Neuron (in vitro differentiated cells): ENCODE measurements at regions not wholly inside any gene's neighbourhood (a gene's known extent, or its start where the extent isn't known, plus 50 kb on each side); places are given as distances from the start of the nearest gene placed in this dataset.

Source experiments
- H2AFZ ChIP-seq: one replicate; pipeline ENCODE4 v1.6.1; 2013; ENCODE audit warnings: low read depth, mild to moderate bottlenecking, inconsistent platforms, low read length, moderate library complexity
- H3K27me3 ChIP-seq: one replicate; pipeline ENCODE4 v1.6.1; 2013; ENCODE audit warnings: low read length; ENCODE audit not compliant: insufficient read depth
- H3K36me3 ChIP-seq: one replicate; pipeline ENCODE4 v1.6.1; 2013; ENCODE audit warnings: low read length; ENCODE audit not compliant: insufficient read depth
- H3K4me1 ChIP-seq: one replicate; pipeline ENCODE4 v1.6.1; 2013; ENCODE audit warnings: low read length; ENCODE audit not compliant: insufficient read depth
- H3K4me3 ChIP-seq: 2 replicates; pipeline ENCODE4 v1.5.1; 2013; ENCODE audit warnings: mild to moderate bottlenecking, low read length, moderate library complexity
- H3K9me3 ChIP-seq: one replicate; pipeline ENCODE4 v1.6.1; 2013; ENCODE audit warnings: low read length

- Histone ChIP-seq H3K4me1 (no peaks in the 10 kb centered on the region), H3K9me3 (no peaks in the 10 kb centered on the region), H3K27me3 (no peaks in the 10 kb centered on the region), H2AFZ (no peak overlapping the region), H3K36me3 (no peaks in the 10 kb centered on the region), H3K4me3 (no peak overlapping the region)
Measured at GRCh38 chr16:86701286-86701975, 123.1 kb downstream of the FOXL1 start.

- H3K4me1 ChIP-seq, result no peaks in the 10 kb centered on the region
- no peaks in the 10 kb centered on the region for H3K9me3 ChIP-seq
- no peak overlapping the region for H2AFZ ChIP-seq
- H3K4me3 ChIP-seq, result no peak overlapping the region
- no peaks in the 10 kb centered on the region for H3K27me3 ChIP-seq
- H3K36me3 ChIP-seq, result no peaks in the 10 kb centered on the region
Measured at GRCh38 chr16:86702824-86703588, 124.7 kb downstream of the FOXL1 start.

- H3K4me3 ChIP-seq, result no peak overlapping the region
- H3K36me3 ChIP-seq, result no peaks in the 10 kb centered on the region
- H3K4me1 ChIP-seq, result no peaks in the 10 kb centered on the region
- no peak overlapping the region for H2AFZ ChIP-seq
- H3K27me3 ChIP-seq, result no peaks in the 10 kb centered on the region
- no peaks in the 10 kb centered on the region for H3K9me3 ChIP-seq
Measured at GRCh38 chr16:86704516-86704915, 126.2 kb downstream of the FOXL1 start.

- H3K36me3 ChIP-seq, result no peaks in the 10 kb centered on the region
- no peak overlapping the region for H3K4me3 ChIP-seq
- no peak overlapping the region for H2AFZ ChIP-seq
- no peaks in the 10 kb centered on the region for H3K4me1 ChIP-seq
- no peaks in the 10 kb centered on the region for H3K27me3 ChIP-seq
- H3K9me3 ChIP-seq, result no peaks in the 10 kb centered on the region
Measured at GRCh38 chr16:86706726-86707125, 128.4 kb downstream of the FOXL1 start.

- Histone ChIP-seq H3K4me1 (no peaks in the 10 kb centered on the region), H3K27me3 (no peaks in the 10 kb centered on the region), H3K36me3 (no peaks in the 10 kb centered on the region), H3K4me3 (no peak overlapping the region), H3K9me3 (no peaks in the 10 kb centered on the region), H2AFZ (no peak overlapping the region)
Measured at GRCh38 chr16:86707171-86707570, 128.8 kb downstream of the FOXL1 start.

- H3K36me3 ChIP-seq, result no peaks in the 10 kb centered on the region
- no peaks in the 10 kb centered on the region for H3K9me3 ChIP-seq
- no peaks in the 10 kb centered on the region for H3K4me1 ChIP-seq
- no peak overlapping the region for H3K4me3 ChIP-seq
- no peak overlapping the region for H2AFZ ChIP-seq
- H3K27me3 ChIP-seq, result no peaks in the 10 kb centered on the region
Measured at GRCh38 chr16:86707581-86707980, 129.2 kb downstream of the FOXL1 start.

GRCh38 chr16:86708431-86708830, 130.1 kb downstream of the FOXL1 start:
- H3K9me3 ChIP-seq, result no peaks in the 10 kb centered on the region
- no peaks in the 10 kb centered on the region for H3K27me3 ChIP-seq
- H3K4me3 ChIP-seq, result no peak overlapping the region
- no peaks in the 10 kb centered on the region for H3K4me1 ChIP-seq
- H2AFZ ChIP-seq, result no peak overlapping the region
- H3K36me3 ChIP-seq, result no peaks in the 10 kb centered on the region

GRCh38 chr16:86709103-86709502, 130.8 kb downstream of the FOXL1 start:
- no peaks in the 10 kb centered on the region for H3K27me3 ChIP-seq
- H3K36me3 ChIP-seq, result no peaks in the 10 kb centered on the region
- no peaks in the 10 kb centered on the region for H3K4me1 ChIP-seq
- no peak overlapping the region for H3K4me3 ChIP-seq
- H3K9me3 ChIP-seq, result no peaks in the 10 kb centered on the region
- H2AFZ ChIP-seq, result no peak overlapping the region

- no peak overlapping the region for H3K4me3 ChIP-seq
- H3K9me3 ChIP-seq, result no peaks in the 10 kb centered on the region
- H3K4me1 ChIP-seq, result no peaks in the 10 kb centered on the region
- no peak overlapping the region for H2AFZ ChIP-seq
- H3K36me3 ChIP-seq, result no peaks in the 10 kb centered on the region
- H3K27me3 ChIP-seq, result no peaks in the 10 kb centered on the region
Measured at GRCh38 chr16:86709902-86710601, 131.7 kb downstream of the FOXL1 start.

- H3K9me3 ChIP-seq, result no peaks in the 10 kb centered on the region
- H3K4me1 ChIP-seq, result no peaks in the 10 kb centered on the region
- no peak overlapping the region for H2AFZ ChIP-seq
- H3K4me3 ChIP-seq, result no peak overlapping the region
- no peaks in the 10 kb centered on the region for H3K36me3 ChIP-seq
- no peaks in the 10 kb centered on the region for H3K27me3 ChIP-seq
Measured at GRCh38 chr16:86710602-86710950, 132.2 kb downstream of the FOXL1 start.

GRCh38 chr16:86712158-86713009, 134.0 kb downstream of the FOXL1 start:
- Histone ChIP-seq H3K9me3 (no peaks in the 10 kb centered on the region), H2AFZ (no peak overlapping the region), H3K4me1 (no peaks in the 10 kb centered on the region), H3K27me3 (no peaks in the 10 kb centered on the region), H3K36me3 (no peaks in the 10 kb centered on the region), H3K4me3 (no peak overlapping the region)

- Histone ChIP-seq H3K4me3 (no peak overlapping the region), H2AFZ (no peak overlapping the region), H3K4me1 (no peaks in the 10 kb centered on the region), H3K27me3 (no peaks in the 10 kb centered on the region), H3K36me3 (no peaks in the 10 kb centered on the region), H3K9me3 (no peaks in the 10 kb centered on the region)
Measured at GRCh38 chr16:86713021-86713631, 134.8 kb downstream of the FOXL1 start.
